ENCODE measurements at regions not wholly inside any gene's neighbourhood (a gene's known extent, or its start where the extent isn't known, plus 50 kb on each side); places are given as distances from the start of the nearest gene placed in this dataset.
"Not testable (repeated sequence)": the region's sequence is repeated elsewhere in the genome, so short reads cannot be mapped to it uniquely, and the experiment has no call there.

DNA sequence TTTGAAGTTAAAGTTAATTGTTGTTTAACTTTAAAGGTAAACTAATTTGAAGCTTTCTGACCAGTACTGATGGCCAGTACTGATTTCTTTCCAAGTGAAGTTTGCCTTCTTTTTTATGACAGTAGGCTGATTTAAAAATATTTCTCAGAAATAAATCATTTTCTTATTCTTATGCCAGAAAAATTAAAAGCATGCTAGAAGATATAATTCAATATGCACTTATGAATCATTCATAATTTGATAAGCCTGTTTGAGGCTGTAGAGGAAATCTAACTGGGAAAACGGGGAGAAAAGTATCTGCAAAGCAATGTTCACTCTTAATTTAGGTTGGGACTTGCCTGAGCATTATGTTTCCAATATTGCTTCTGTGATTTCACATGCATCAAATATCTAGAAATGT, 1112.0 kb upstream of the INTU start:
- no peaks in the 10 kb centered on the region for H3K27me3 ChIP-seq (ENCODE audit: insufficient read depth, poor library complexity, severe bottlenecking)
- TF ChIP-seq POLR2AphosphoS5 (IDR thresholded peaks at IDR 0.05; ENCODE audit: low read depth): no peak
- TF ChIP-seq GABPA (IDR thresholded peaks at IDR 0.05; ENCODE audit: low read depth): no peak
- TF ChIP-seq, protein P1, sequence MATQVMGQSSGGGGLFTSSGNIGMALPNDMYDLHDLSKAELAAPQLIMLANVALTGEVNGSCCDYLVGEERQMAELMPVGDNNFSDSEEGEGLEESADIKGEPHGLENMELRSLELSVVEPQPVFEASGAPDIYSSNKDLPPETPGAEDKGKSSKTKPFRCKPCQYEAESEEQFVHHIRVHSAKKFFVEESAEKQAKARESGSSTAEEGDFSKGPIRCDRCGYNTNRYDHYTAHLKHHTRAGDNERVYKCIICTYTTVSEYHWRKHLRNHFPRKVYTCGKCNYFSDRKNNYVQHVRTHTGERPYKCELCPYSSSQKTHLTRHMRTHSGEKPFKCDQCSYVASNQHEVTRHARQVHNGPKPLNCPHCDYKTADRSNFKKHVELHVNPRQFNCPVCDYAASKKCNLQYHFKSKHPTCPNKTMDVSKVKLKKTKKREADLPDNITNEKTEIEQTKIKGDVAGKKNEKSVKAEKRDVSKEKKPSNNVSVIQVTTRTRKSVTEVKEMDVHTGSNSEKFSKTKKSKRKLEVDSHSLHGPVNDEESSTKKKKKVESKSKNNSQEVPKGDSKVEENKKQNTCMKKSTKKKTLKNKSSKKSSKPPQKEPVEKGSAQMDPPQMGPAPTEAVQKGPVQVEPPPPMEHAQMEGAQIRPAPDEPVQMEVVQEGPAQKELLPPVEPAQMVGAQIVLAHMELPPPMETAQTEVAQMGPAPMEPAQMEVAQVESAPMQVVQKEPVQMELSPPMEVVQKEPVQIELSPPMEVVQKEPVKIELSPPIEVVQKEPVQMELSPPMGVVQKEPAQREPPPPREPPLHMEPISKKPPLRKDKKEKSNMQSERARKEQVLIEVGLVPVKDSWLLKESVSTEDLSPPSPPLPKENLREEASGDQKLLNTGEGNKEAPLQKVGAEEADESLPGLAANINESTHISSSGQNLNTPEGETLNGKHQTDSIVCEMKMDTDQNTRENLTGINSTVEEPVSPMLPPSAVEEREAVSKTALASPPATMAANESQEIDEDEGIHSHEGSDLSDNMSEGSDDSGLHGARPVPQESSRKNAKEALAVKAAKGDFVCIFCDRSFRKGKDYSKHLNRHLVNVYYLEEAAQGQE (IDR thresholded peaks at IDR 0.05; ENCODE audit: insufficient replicate concordance, low read depth): no peak
- TF ChIP-seq, protein P2, sequence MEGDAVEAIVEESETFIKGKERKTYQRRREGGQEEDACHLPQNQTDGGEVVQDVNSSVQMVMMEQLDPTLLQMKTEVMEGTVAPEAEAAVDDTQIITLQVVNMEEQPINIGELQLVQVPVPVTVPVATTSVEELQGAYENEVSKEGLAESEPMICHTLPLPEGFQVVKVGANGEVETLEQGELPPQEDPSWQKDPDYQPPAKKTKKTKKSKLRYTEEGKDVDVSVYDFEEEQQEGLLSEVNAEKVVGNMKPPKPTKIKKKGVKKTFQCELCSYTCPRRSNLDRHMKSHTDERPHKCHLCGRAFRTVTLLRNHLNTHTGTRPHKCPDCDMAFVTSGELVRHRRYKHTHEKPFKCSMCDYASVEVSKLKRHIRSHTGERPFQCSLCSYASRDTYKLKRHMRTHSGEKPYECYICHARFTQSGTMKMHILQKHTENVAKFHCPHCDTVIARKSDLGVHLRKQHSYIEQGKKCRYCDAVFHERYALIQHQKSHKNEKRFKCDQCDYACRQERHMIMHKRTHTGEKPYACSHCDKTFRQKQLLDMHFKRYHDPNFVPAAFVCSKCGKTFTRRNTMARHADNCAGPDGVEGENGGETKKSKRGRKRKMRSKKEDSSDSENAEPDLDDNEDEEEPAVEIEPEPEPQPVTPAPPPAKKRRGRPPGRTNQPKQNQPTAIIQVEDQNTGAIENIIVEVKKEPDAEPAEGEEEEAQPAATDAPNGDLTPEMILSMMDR (IDR thresholded peaks at IDR 0.05; ENCODE audit: insufficient read depth, low read length): no peak
- no peak for TF ChIP-seq SPI1 (IDR thresholded peaks at IDR 0.05; ENCODE audit: borderline replicate concordance, low read depth)
- DNase-seq (ENCODE audit: low read depth in 1 of 2, low spot score in 1 of 2): no peak
- no peak overlapping the region for H3K4me3 ChIP-seq (replicated peaks; ENCODE audit: insufficient read depth, low read length)
- no peak overlapping the region for H3K27ac ChIP-seq (replicated peaks)

DNA sequence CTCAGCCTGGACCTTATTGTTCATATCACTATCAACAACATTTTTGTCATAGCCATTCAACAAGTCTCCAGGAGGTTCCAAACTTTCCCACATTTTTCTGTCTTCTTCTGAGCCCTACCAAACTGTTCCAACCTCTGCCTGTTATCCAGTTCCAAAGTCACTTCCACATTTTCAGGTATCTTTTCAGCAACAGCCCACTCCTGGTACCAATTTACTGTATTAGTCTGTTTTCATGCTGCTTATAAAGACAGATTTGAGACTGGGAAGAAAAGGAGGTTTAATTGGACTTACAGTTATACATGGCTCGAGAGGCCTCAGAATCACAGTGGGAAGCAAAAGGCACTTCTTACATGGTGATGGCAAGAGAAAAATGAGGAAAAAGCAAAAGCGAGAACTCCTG, 1107.4 kb upstream of the INTU start:
- not testable (repeated sequence) for DNase-seq (ENCODE audit: low read depth in 1 of 2, low spot score in 1 of 2); H3K27ac ChIP-seq (replicated peaks); H3K27me3 ChIP-seq (ENCODE audit: insufficient read depth, poor library complexity, severe bottlenecking); H3K4me3 ChIP-seq (replicated peaks; ENCODE audit: insufficient read depth, low read length)

DNA sequence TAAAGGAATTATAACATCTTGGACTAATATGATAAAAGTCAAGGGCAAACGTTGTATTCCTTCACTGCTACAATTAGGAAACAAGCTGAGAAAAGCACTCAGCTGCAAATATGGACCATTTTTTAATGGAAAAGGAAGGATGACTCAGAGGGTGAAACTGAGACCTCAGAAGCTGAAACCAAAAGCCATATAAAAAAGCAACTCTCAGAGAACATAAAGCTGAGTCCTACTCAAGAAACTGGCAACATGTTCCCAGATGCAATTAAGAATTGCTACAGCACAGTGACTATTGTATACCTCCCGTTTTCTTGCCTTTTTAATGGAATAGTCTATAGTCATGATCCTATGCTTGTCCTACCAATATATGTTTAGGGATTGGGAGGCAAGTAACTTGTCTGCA, 1106.4 kb upstream of the INTU start:
- no peak overlapping the region for H3K27ac ChIP-seq (replicated peaks)
- TF ChIP-seq SPI1 (IDR thresholded peaks at IDR 0.05; ENCODE audit: borderline replicate concordance, low read depth) (no peak), GABPA (IDR thresholded peaks at IDR 0.05; ENCODE audit: low read depth) (no peak), POLR2AphosphoS5 (IDR thresholded peaks at IDR 0.05; ENCODE audit: low read depth) (no peak)
- TF ChIP-seq, protein P1 (IDR thresholded peaks at IDR 0.05; ENCODE audit: insufficient replicate concordance, low read depth): no peak
- TF ChIP-seq, protein P2 (IDR thresholded peaks at IDR 0.05; ENCODE audit: insufficient read depth, low read length): no peak
- DNase-seq (ENCODE audit: low read depth in 1 of 2, low spot score in 1 of 2): no peak
- H3K4me3 ChIP-seq (replicated peaks; ENCODE audit: insufficient read depth, low read length): no peak overlapping the region
- H3K27me3 ChIP-seq (ENCODE audit: insufficient read depth, poor library complexity, severe bottlenecking): no peaks in the 10 kb centered on the region

DNA sequence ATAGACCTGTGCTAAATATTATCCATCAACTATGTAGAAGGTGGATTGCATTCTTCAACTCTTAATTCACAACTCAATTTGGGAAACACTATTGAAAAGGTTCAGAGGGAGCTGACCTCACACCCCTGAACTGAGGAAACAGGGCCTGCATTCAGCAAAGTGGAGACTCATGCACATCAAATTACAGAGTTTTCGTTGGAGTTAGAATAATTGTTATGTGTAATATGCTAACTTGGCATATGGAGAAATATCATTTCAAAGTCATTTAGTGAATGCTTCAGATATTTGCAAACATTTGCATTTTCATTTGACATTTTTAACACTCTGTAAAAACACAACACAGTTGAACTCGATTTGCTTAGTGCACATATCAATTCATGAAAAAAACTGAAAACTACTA, 1102.8 kb upstream of the INTU start:
- Histone ChIP-seq H3K27me3 (ENCODE audit: insufficient read depth, poor library complexity, severe bottlenecking) (no peaks in the 10 kb centered on the region), H3K4me3 (replicated peaks; ENCODE audit: insufficient read depth, low read length) (no peak overlapping the region), H3K27ac (replicated peaks) (no peak overlapping the region)
- TF ChIP-seq, protein P1 (IDR thresholded peaks at IDR 0.05; ENCODE audit: insufficient replicate concordance, low read depth): no peak
- TF ChIP-seq SPI1 (IDR thresholded peaks at IDR 0.05; ENCODE audit: borderline replicate concordance, low read depth) (no peak), POLR2AphosphoS5 (IDR thresholded peaks at IDR 0.05; ENCODE audit: low read depth) (no peak), GABPA (IDR thresholded peaks at IDR 0.05; ENCODE audit: low read depth) (no peak)
- TF ChIP-seq, protein P2 (IDR thresholded peaks at IDR 0.05; ENCODE audit: insufficient read depth, low read length): no peak
- DNase-seq (ENCODE audit: low read depth in 1 of 2, low spot score in 1 of 2): no peak

Data from HL-60 (cell line).